Neural cell (in vitro differentiated cells): ENCODE measurements at regions not wholly inside any gene's neighbourhood (a gene's known extent, or its start where the extent isn't known, plus 50 kb on each side); places are given as distances from the start of the nearest gene placed in this dataset.

Experiments
- H2AFZ ChIP-seq: fragments of 200-600, 300-800 bp; sonication (generic), shearing (Covaris generic); 2 replicates; pipeline ENCODE4 v1.6.0; 2014; ENCODE audit warnings: low read depth, mild to moderate bottlenecking, antibody characterized with exemption, low read length, moderate library complexity
- H3F3A ChIP-seq: fragments of 200-600 bp; shearing (Covaris generic); 2 replicates; pipeline ENCODE4 v1.6.1; 2016; ENCODE audit warnings: mild to moderate bottlenecking, moderate library complexity, mixed read lengths, antibody characterized with exemption, low read length; ENCODE audit not compliant: insufficient read depth, poor library complexity, severe bottlenecking
- H3K27ac ChIP-seq: fragments of 200-600, 300-800 bp; sonication (generic), shearing (Covaris generic); 2 replicates; pipeline ENCODE4 v1.5.1; 2014; ENCODE audit warnings: mild to moderate bottlenecking, low read length, moderate library complexity
- H3K27me3 ChIP-seq: fragments of 300-800, 200-600 bp; sonication (generic), shearing (Covaris generic); 2 replicates; pipeline ENCODE4 v1.6.0; 2014; ENCODE audit warnings: mild to moderate bottlenecking, low read depth, low read length, moderate library complexity; ENCODE audit not compliant: insufficient read depth
- H3K36me3 ChIP-seq: fragments of 300-800, 200-600 bp; sonication (generic), shearing (Covaris generic); 2 replicates; pipeline ENCODE4 v1.5.1; 2014; ENCODE audit warnings: mild to moderate bottlenecking, antibody characterized with exemption, low read length, moderate library complexity; ENCODE audit not compliant: insufficient read depth
- H3K4me2 ChIP-seq: fragments of 300-800, 200-600 bp; sonication (generic), shearing (Covaris generic); 2 replicates; pipeline ENCODE4 v1.6.0; 2014; ENCODE audit warnings: mild to moderate bottlenecking, low read length
- H3K4me3 ChIP-seq: fragments of 300-800, 200-600 bp; sonication (generic), shearing (Covaris generic); 2 replicates; pipeline ENCODE4 v1.5.1; 2014; ENCODE audit warnings: mild to moderate bottlenecking, low read length, moderate library complexity
- H3K79me2 ChIP-seq: fragments of 200-600 bp; shearing (Covaris generic); replicated peaks from 2 replicates; pipeline ENCODE4 v1.6.0; 2014; ENCODE audit warnings: mild to moderate bottlenecking, low read length, moderate library complexity; ENCODE audit not compliant: insufficient read depth
- H3K9ac ChIP-seq: fragments of 300-800, 200-600 bp; sonication (generic), shearing (Covaris generic); 2 replicates; pipeline ENCODE4 v1.6.1; 2016; ENCODE audit warnings: mild to moderate bottlenecking, low read length, mixed read lengths
- H3K9me2 ChIP-seq: fragments of 200-600 bp; shearing (Covaris generic); 2 replicates; pipeline ENCODE4 v1.6.1; 2016; ENCODE audit warnings: mild to moderate bottlenecking, low read length, mixed read lengths; ENCODE audit not compliant: insufficient read depth
- H3K9me3 ChIP-seq: fragments of 200-600, 300-800 bp; sonication (generic), shearing (Covaris generic); 2 replicates; pipeline ENCODE4 v1.6.1; 2016; ENCODE audit warnings: mild to moderate bottlenecking, mixed run types, low read length, moderate library complexity, mixed read lengths
- H4K20me1 ChIP-seq: fragments of 200-600 bp; shearing (Covaris generic); 2 replicates; pipeline ENCODE4 v1.6.1; 2016; ENCODE audit warnings: mild to moderate bottlenecking, mixed run types; ENCODE audit not compliant: insufficient read depth
- CTCF ChIP-seq: fragments of 450-650 bp; IDR thresholded peaks from 2 replicates; pipeline ENCODE4 v1.5.1; 2014; ENCODE audit warnings: antibody characterized with exemption, mild to moderate bottlenecking, moderate library complexity; ENCODE audit not compliant: poor library complexity, severe bottlenecking
- EP300 ChIP-seq: fragments of 450-650 bp; conservative IDR thresholded peaks from 2 replicates; pipeline ENCODE4 v1.6.1; 2014; ENCODE audit warnings: antibody characterized with exemption, mild to moderate bottlenecking, moderate library complexity; ENCODE audit not compliant: poor library complexity, severe bottlenecking
- EZH2 ChIP-seq: fragments of 200-600, 300-800 bp; shearing (Covaris generic), sonication (generic); IDR thresholded peaks from 2 replicates; pipeline ENCODE4 v1.6.1; 2014; ENCODE audit warnings: antibody characterized with exemption, low read length, borderline replicate concordance, mild to moderate bottlenecking; ENCODE audit not compliant: insufficient read depth, poor library complexity, severe bottlenecking
- MXI1 ChIP-seq: fragments of 450-650 bp; conservative IDR thresholded peaks from 2 replicates; pipeline ENCODE4 v1.6.1; 2014; ENCODE audit warnings: antibody characterized with exemption, mild to moderate bottlenecking; ENCODE audit not compliant: poor library complexity, severe bottlenecking
- POLR2AphosphoS5 ChIP-seq: IDR thresholded peaks from 2 replicates; pipeline ENCODE4 v1.6.1; 2012
- RAD21 ChIP-seq: fragments of 450-650 bp; conservative IDR thresholded peaks from 2 replicates; pipeline ENCODE4 v1.6.1; 2014; ENCODE audit warnings: antibody characterized with exemption, mild to moderate bottlenecking, moderate library complexity
- REST ChIP-seq: IDR thresholded peaks from 2 replicates; pipeline ENCODE4 v1.6.1; 2012; ENCODE audit warnings: borderline replicate concordance
- SMC3 ChIP-seq: fragments of 450-650 bp; conservative IDR thresholded peaks from 2 replicates; pipeline ENCODE4 v1.6.1; 2014; ENCODE audit warnings: antibody characterized with exemption, mild to moderate bottlenecking, moderate library complexity; ENCODE audit not compliant: poor library complexity
- TAF1 ChIP-seq: IDR thresholded peaks from 2 replicates; pipeline ENCODE4 v1.6.1; 2012; ENCODE audit warnings: low read depth

GRCh38 chr1:191943684-191944083, 214.6 kb upstream of the RGS18 start:
- Histone ChIP-seq H3K4me3 (no peak overlapping the region), H4K20me1 (no peaks in the 10 kb centered on the region), H2AFZ (no peak overlapping the region), H3K79me2 (no peaks in the 10 kb centered on the region), H3K4me2 (no peak overlapping the region), H3K27me3 (no peaks in the 10 kb centered on the region), H3K36me3 (no peaks in the 10 kb centered on the region), H3K9me3 (no peaks in the 10 kb centered on the region), H3K9me2 (no peaks in the 10 kb centered on the region), H3K9ac (no peak overlapping the region), H3F3A (no peaks in the 10 kb centered on the region), H3K27ac (no peak overlapping the region)
- TF ChIP-seq RAD21, result no peak
- no peak for TF ChIP-seq POLR2AphosphoS5
- no peak for TF ChIP-seq REST
- TF ChIP-seq SMC3, result no peak
- TF ChIP-seq EZH2, result no peak
- no peak for TF ChIP-seq CTCF
- no peak for TF ChIP-seq MXI1
- no peak for TF ChIP-seq TAF1
- TF ChIP-seq EP300, result no peak

GRCh38 chr1:191953526-191953925, 204.7 kb upstream of the RGS18 start:
- Histone ChIP-seq H3K27ac (no peak overlapping the region), H4K20me1 (no peaks in the 10 kb centered on the region), H3K9me3 (no peaks in the 10 kb centered on the region), H3K4me2 (no peak overlapping the region), H3K36me3 (no peaks in the 10 kb centered on the region), H3F3A (no peaks in the 10 kb centered on the region), H2AFZ (no peak overlapping the region), H3K27me3 (no peaks in the 10 kb centered on the region), H3K79me2 (no peaks in the 10 kb centered on the region), H3K9me2 (no peaks in the 10 kb centered on the region), H3K9ac (no peak overlapping the region), H3K4me3 (no peak overlapping the region)
- TF ChIP-seq REST, result no peak
- TF ChIP-seq SMC3, result no peak
- TF ChIP-seq POLR2AphosphoS5, result no peak
